Raji (cell line): ENCODE measurements at regions not wholly inside any gene's neighbourhood (a gene's known extent, or its start where the extent isn't known, plus 50 kb on each side); places are given as distances from the start of the nearest gene placed in this dataset.

Experiments
- POLR2A ChIP-seq: IDR thresholded peaks from 2 replicates; pipeline ENCODE4 v1.6.1; 2011; ENCODE audit warnings: low read depth, low read length, control low read depth; ENCODE audit not compliant: insufficient read depth

DNA sequence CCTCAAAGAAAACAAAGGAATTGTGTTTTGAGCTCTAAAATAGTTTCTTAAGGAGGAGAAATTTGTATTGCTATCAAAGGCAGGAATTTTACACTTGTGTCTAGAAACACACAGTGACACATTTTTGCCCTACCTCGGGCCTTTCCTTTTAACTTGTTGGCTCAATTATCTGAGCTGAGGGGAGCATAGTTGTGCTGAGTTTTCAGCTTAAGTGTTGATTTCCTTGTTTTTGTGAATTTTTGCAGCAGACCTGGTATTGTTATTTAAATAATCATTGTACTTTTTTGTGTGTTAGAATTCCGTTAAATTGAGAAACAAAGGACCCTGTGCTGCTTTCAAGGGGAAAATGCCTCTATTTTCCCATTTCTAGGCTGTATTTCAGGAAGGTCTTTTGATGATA, 249.7 kb downstream of the CD83 start:
- TF ChIP-seq POLR2A = no peak

DNA sequence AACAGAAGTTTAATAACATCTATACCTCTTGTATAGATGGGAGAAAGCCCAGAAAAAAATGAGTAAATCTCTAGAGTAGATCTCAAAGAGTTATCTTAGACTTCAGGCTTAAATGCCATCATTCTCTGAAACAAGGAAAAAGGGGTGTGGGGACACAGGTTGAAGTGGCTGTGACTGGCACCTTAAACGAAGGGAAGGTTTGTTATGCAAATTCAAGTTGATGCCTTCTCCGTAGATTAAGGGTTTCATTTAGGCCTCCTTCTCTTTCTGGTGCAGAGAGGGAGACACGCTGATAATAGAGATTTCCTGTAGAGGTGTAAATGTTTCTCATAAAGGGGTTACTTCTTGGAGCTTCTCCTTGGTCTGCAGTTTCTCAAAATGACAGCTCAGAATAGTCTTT, 252.1 kb downstream of the CD83 start:
- TF ChIP-seq POLR2A = no peak

DNA sequence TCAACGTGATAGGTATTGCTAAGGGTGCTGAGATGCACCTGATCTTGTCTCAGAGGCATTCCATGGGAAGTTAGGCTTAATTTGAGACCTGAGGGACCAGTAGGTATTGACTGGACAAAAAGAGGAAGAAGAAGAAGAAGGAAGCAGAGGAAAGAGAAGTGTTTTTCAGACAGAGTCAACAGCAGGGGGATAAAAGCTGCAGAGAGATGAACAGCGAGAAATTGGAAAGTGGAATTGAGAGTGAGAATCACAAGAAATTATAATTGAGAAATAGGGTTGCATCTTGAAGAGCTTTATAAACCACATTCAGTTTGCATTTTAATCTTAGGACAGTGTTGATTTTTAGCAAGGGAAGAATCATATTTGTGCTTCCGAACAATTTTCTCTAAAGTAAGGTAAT, 254.0 kb downstream of the CD83 start:
- TF ChIP-seq POLR2A = no peak

DNA sequence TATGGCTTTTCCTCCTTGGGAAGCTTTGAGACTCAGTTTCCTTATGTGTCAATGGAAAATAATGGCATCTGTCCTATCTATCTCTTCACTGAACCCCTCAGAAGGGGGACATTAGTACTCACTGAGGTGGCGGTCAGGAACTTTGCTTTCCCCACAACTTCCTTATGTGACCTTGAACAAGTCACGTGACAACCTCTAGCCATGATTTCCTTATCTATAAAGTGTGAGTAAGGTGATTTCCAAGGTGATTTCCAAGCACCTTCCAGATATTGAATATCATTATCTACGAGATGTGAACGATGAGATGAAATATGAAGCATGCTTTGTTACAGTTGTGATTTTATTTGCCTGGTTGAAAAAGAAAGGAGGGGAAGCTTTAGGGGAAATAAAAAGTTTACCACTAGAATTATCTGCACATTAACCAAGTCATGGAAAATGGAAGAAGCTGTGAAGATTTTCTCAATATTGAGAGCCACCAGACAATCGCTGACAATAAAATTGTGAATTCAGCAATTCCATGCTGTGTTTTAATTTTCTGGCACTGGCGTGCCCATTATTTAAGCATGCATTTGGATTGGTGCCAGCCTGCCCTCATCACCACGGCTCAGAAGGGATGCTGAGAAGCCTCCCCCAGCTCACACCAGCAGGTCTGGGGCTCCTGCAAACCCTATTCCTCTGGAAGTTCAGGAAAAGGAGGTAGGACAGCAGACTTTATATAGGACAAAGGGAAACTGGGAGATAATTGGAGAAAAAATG, 255.3 kb downstream of the CD83 start:
- TF ChIP-seq POLR2A = no peak

DNA sequence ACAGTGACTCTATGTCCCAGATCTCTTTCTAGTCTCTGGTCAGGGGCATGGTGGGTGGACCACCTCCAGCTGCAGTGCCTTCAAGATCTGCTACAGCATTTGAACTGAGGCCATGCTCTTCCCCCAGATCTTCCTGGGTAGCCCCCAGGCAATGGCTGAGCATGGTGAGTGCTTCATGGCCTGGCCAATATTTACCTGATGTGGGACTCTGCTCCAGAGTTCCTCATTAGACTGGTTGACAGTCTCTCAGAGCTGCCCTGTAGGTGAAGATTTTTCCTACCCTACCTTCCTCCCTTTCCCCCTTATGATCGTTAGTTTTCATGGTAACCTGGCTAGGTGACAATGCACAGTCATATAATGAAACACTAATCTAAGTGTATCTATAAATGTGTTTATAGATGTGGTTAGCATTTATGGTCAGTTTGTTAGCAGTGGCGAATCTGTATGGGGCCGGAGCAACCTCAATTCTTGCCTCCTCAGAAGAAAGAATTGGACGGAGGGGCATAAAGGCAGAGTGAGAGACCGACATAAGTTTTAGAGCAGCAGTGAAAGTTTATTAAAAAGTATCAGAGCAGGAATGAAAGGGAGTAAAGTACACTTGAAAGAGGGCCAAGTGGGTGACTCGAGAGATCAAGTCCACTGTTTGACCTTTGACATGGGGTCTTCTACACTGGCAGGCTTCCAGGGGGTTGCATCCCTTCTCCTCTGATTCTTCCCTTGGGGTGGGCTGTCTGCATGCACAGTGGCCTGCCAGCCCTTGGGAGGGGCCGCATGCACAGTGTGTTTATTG, 256.3 kb downstream of the CD83 start:
- no peak for TF ChIP-seq POLR2A

DNA sequence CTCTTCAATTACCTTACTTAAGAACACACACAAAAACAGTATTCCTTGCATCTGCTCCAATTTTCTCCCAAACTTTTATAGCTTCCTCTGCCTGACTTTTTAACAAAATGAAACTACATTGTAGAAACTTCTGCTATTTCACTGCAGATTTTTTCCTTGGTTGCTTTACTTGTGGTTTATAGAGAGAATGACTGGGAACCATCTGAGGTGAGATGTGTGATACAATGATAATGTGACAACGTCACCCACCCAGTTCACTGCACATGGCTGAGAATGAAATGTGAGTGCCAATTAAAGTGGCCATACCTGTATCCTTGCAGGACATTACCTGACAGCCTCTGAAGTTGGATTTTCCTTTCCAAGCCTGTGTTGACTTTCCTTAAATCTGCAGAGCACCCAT, 258.4 kb downstream of the CD83 start:
- no peak for TF ChIP-seq POLR2A

DNA sequence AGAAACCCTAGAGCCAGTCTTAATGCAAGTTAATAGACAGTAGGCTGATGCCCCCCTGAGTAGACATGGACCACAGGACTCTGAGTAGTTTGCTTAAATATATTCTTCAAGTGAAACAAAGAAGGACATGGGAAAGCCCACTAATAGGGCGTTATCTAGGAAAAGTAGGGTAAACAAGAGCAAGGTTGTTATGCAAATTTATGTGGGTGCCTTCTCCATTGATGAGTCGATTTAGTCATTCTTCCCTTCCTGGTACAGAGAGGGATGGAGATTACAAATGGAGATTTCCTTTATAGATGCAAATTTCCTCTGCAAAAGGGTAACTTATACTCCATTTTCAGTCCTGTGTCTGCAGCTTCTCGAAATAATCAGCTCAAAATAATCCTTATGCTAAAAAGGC, 262.0 kb downstream of the CD83 start:
- TF ChIP-seq POLR2A = no peak

DNA sequence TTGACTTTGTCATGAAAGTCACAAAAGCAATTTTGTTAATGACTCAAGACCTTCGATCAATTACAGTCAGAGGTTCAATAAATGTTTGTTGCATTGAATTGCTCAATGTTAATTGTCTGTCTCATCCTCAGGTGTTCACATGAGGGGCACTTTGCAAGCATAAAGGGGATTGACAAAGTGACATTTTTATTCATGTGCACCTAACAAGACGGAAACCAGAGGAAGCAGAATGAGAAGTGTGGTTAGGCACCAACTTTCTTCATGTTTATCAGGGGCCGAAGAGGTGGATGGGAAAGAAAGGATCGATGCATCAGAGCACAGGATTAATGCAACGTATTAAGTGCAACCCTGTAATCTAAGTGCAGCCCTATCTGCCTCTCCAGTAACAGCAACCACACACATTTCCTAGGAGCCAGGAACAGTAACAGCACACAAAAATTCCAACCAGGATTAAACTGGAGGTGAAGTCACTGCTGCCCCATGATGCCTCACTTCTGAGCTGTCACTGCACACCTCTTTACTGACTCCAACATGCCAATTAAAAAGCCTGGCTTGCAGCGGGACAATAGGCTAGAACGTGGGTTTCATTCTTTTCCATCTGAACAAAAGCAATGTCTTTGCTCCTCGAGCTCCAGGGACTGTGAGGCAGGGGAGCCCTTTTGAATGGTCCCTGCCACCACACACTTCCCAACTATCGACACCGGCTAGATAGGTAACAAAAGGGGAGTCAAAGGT, 262.7 kb downstream of the CD83 start:
- TF ChIP-seq POLR2A = no peak

DNA sequence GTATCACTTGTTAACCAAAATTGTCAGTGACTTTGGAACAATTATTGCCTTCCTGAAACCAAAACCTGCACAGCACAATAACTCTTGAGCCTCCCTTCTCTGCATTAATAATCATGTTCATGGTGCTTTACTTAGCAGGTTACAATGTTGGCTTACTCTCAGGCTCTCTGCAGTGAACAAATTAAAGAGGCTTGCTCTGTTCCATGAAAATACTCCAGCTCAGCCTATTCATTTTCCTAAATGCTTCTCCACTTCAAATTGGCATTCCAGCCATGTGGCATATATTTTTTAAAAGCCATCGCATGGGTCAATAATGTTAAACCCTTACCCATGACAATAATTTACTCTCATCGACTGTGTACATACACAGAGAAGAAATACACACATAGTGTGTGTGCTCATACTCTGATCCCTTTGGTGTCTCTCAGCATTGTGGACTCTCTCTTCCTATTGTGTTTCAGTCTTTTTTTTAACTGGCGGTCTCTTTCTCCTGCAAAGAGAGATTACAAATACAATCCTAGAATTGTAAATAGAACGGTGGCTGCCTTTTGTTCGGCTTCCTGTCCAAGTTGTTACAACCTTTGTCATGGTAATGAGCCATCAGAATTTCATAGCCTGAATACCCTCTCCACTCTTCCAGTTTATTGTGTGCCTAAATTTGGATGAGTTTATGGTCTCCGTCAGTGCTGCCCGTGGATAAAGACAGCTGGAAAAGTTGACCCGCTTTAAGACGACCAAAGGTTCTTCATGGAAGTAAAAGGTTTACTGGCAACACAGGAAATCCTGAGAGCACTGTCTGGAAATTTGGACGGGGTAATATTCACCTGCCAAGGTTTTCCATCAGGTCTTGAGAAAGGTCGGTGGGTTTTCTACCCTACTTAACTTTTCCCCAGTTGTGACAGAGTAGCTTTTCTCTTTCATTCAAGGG, 263.6 kb downstream of the CD83 start:
- no peak for TF ChIP-seq POLR2A

DNA sequence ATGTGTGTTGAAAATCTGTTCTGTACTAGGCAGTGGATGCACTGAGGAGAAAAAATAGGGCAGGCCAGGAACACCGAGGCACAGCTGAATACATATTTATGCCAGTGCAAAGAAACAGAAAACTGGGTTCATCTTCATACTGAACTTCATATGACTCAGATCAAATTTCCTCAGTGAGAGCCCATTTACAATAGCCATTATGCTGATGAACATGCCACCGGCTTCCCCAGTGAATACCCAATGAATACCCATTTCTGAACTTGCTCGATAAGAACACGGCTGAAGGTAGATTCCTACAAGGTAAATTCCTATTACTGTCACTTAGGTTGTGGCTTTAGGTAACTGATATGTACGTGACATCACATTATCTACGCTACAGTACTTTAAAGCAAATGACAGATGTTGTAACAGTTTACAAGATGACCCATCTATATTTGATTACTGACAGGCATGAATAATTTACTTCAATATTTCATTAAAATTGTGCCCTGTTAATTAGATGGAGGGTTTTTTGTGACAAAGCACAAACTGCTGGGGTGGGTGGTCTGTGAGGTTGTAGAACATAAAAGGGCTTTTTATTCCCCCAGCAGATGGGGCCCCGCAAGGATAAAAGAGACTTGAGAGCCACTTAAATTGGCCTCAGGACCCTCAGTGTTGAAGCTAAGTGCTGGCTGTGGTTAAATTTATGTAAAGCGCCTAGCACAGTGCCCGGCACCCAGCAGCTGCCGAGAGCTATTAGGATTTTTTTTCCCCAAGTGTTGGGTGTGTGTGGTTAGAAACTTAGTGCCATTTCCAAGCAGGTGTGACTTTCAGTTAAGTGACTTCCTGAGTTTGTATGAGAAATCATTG, 264.5 kb downstream of the CD83 start:
- no peak for TF ChIP-seq POLR2A

DNA sequence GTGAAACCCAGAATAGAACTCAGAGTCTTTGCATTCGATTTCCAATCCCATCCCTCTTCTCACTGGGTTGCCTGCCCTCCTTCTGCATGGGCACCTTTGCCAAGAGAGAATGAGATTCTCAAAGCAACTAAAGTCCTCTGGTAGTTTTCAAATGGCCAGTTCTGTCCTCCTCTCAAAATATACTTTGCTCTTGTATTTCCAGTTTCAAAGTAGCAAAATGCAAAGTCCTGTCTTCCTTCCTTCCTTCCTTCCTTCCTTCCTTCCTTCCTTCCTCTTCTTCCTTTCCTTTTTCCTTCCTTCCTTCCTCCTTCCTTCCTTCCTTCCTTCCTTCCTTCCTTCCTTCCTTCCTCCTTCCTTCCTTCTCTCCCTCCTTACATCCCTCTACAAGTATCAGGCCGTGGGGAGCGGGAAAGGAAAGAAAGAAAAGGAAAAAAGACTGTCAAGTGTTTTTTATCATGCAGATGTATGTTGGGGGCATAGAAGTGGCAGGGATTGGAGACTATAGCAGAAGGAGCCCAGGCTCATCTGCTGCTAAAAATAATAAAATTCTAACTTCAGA, 265.2 kb downstream of the CD83 start:
- no peak for TF ChIP-seq POLR2A

DNA sequence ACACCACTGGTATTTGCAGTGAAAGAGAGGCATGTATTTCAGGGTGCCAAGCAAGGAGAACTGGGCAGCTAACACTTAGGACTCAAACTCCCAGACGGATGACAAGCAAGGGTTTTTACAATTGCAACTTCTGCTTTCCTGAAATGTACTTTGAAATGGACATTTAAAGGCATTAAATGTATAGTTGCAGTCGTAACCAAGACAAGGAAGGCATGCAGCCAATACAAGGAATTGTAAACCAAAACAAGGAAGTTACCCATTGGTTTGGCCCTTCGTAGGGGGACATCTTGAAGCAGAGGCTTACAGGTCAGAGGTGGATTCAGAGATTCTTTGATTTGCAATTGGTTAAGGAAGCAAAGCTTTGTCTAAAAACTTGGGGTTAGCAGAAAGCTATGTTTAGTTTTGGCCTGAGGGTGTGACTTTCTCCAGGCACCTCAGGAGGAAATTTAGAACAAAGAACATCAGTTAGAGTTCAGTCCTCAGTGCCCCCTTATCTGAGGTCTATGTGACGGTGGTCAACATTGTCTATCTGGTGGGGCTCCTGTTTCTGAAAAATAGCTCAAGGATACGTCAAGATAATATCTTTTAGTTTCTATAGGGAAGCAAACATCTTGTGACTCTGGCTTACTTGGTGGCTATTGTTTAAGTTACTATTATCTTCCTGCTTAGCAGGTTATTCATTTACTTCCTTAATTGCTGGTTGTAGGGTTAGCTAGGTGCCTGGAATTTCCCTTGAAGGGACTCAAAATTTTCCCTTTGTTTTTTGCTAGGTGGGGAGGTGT, 266.0 kb downstream of the CD83 start:
- no peak for TF ChIP-seq POLR2A
